B cell (primary cell): ENCODE measurements at regions not wholly inside any gene's neighbourhood (a gene's known extent, or its start where the extent isn't known, plus 50 kb on each side); places are given as distances from the start of the nearest gene placed in this dataset.

Experiments used
- ATAC-seq: fragments of 200-7000 bp; cut with Tn5 transposase; one replicate; pipeline ENCODE4 v1.10.0; 2021; ENCODE audit warnings: low read depth, mild to moderate bottlenecking, moderate number of reproducible peaks, moderate library complexity
- CTCF ChIA-PET: fragments of 350-600 bp; sonication (Branson Sonifier 250); formaldehyde crosslinking; loops from one replicate; lab custom pipeline; 2021; ENCODE audit warnings: antibody characterized with exemption, inconsistent platforms; lab: Charles Lee
- POLR2A ChIA-PET: fragments of 350-600 bp; sonication (Branson Sonifier 250); formaldehyde crosslinking; loops from one replicate; lab custom pipeline; 2021; ENCODE audit warnings: antibody characterized with exemption; lab: Charles Lee
- DNase-seq: peaks from one replicate; pipeline ENCODE4 v3.0.0; 2013
- H2AFZ ChIP-seq: 2 replicates; pipeline ENCODE4 v1.6.1; 2012; ENCODE audit warnings: mild to moderate bottlenecking, low read depth, low read length; ENCODE audit not compliant: insufficient read depth, poor library complexity, severe bottlenecking
- H3K27ac ChIP-seq, 2 donors: 1 replicate in 1 of 2; 2 replicates in 1 of 2; pipeline ENCODE4 v1.5.1; 2012 to 2013; ENCODE audit warnings: low read length in 2 of 2, mild to moderate bottlenecking in 2 of 2, moderate library complexity in 1 of 2
- H3K27me3 ChIP-seq, 4 experiments: fragments of 200-600 bp in 1 of 4; sonication (generic) in 1 of 4; replicated peaks in 1 of 4; 1 replicate in 2 of 4; 2 replicates in 2 of 4; pipeline versions ENCODE4 v1.6.1 to v1.7.0; 2013 to 2016; ENCODE audit warnings: low read length in 3 of 4, mild to moderate bottlenecking in 2 of 4, mixed read lengths in 1 of 4, moderate library complexity in 1 of 4; ENCODE audit not compliant: insufficient read depth in 4 of 4, control insufficient read depth in 3 of 4; ENCODE audit errors: control extremely low read depth in 1 of 4
- H3K36me3 ChIP-seq, 2 experiments: replicated peaks in 1 of 2; 1 replicate in 1 of 2; 2 replicates in 1 of 2; pipeline versions ENCODE4 v1.6.1 to v1.7.1; 2013; ENCODE audit warnings: low read length in 1 of 2; ENCODE audit not compliant: insufficient read depth in 2 of 2, control insufficient read depth in 1 of 2; ENCODE audit errors: control extremely low read depth in 1 of 2, extremely low read depth in 1 of 2
- H3K4me1 ChIP-seq, 2 donors: fragments of 200-600 bp in 1 of 2; sonication (generic) in 1 of 2; 1 replicate in 1 of 2; 2 replicates in 1 of 2; pipeline versions ENCODE4 v1.5.1 to v1.6.1; 2013 to 2017; ENCODE audit warnings: low read length in 2 of 2; ENCODE audit not compliant: control insufficient read depth in 2 of 2, insufficient read depth in 2 of 2
- H3K4me2 ChIP-seq: replicated peaks from 2 replicates; pipeline ENCODE3; 2012; ENCODE audit warnings: mild to moderate bottlenecking, low read depth, low read length; ENCODE audit not compliant: poor library complexity, severe bottlenecking
- H3K4me3 ChIP-seq, 5 experiments: fragments of 200-600 bp in 1 of 5; sonication (generic) in 1 of 5; 1 replicate in 3 of 5; 2 replicates in 2 of 5; pipeline versions ENCODE4 v1.5.1 to v1.7.0; 2011 to 2016; ENCODE audit warnings: low read length in 4 of 5, mild to moderate bottlenecking in 4 of 5, low read depth in 2 of 5, control low read depth in 1 of 5, moderate library complexity in 1 of 5; ENCODE audit not compliant: insufficient read depth in 1 of 5; ENCODE audit errors: control extremely low read depth in 1 of 5, extremely low read depth in 1 of 5
- H3K79me2 ChIP-seq: fragments of 200-600 bp; sonication (generic); one replicate; pipeline ENCODE4 v1.6.0; 2016; ENCODE audit warnings: low read length; ENCODE audit not compliant: control insufficient read depth, insufficient read depth
- H3K9ac ChIP-seq: fragments of 200-600 bp; sonication (generic); 2 replicates; pipeline ENCODE4 v1.6.1; 2017; ENCODE audit warnings: mild to moderate bottlenecking, low read length, moderate library complexity
- H3K9me3 ChIP-seq, 3 donors: one replicate each; pipeline versions ENCODE4 v1.6.1 to v1.7.1; 2013; ENCODE audit warnings: low read length in 2 of 3; ENCODE audit not compliant: control insufficient read depth in 2 of 3, insufficient read depth in 1 of 3; ENCODE audit errors: control extremely low read depth in 1 of 3
- H4K20me1 ChIP-seq: 2 replicates; pipeline ENCODE4 v1.6.0; 2012; ENCODE audit warnings: mild to moderate bottlenecking, low read length; ENCODE audit not compliant: insufficient read depth, control insufficient read depth, poor library complexity, severe bottlenecking
- H3K27ac Mint-ChIP-seq: one replicate; pipeline ENCODE4 v1.8.0; 2021; ENCODE audit warnings: mixed read lengths
- H3K27me3 Mint-ChIP-seq: one replicate; pipeline ENCODE4 v1.8.0; 2021; ENCODE audit warnings: mixed read lengths
- H3K4me1 Mint-ChIP-seq: one replicate; pipeline ENCODE4 v1.8.0; 2021; ENCODE audit warnings: mixed read lengths
- H3K4me3 Mint-ChIP-seq: one replicate; pipeline ENCODE4 v1.8.0; 2021; ENCODE audit warnings: mixed read lengths
- H3K9me3 Mint-ChIP-seq: one replicate; pipeline ENCODE4 v1.8.0; 2022; ENCODE audit warnings: mixed read lengths; ENCODE audit not compliant: insufficient read depth
- CTCF ChIP-seq: fragments of 200-600 bp; IDR thresholded peaks from one replicate; pipeline ENCODE4 v1.8.0; 2022; ENCODE audit warnings: antibody characterized with exemption, mild to moderate bottlenecking
- EZH2 ChIP-seq: IDR thresholded peaks from 2 replicates; pipeline ENCODE4 v1.6.1; 2012; ENCODE audit warnings: borderline replicate concordance, low read depth, mild to moderate bottlenecking, moderate library complexity, low read length; ENCODE audit not compliant: insufficient read depth, poor library complexity, severe bottlenecking
- WGBS: methylation state at CpG from one replicate; pipeline ENCODE4 v1.1.5; 2013; ENCODE audit warnings: missing lambda C conversion rate; ENCODE audit not compliant: insufficient coverage; 5-methylcytosine and 5-hydroxymethylcytosine counted together
- intact Hi-C: fragments of 100-400 bp; cut with micrococcal nuclease; formaldehyde crosslinking; loops from one replicate; pipeline ENCODE4 v1.10.0; 2022

GRCh38 chr4:14856934-14857235, 145.4 kb upstream of the CPEB2 start:
- DNase-seq (no peak), ATAC-seq (no peak)
- Histone ChIP-seq H3K79me2 (no peaks in the 10 kb centered on the region), H3K27me3 (peaks cover 0 to 3% (median 0%) of the 10 kb centered on the region in 4 experiments), H3K4me1 (no peaks in the 10 kb centered on the region), H3K4me3 (no peak overlapping the region), H4K20me1 (no peaks in the 10 kb centered on the region), H3K9me3 (no peaks in the 10 kb centered on the region), H2AFZ (no peak overlapping the region), H3K36me3 (no peaks in the 10 kb centered on the region), H3K27ac (no peak overlapping the region), H3K4me2 (no peak overlapping the region), H3K9ac (no peak overlapping the region)
- H3K27me3 Mint-ChIP-seq, result peaks cover 6% of the 10 kb centered on the region
- POLR2A ChIA-PET, result no interaction called here
- CTCF ChIA-PET, result no interaction called here
- intact Hi-C loops, result no loop called here
- no peak overlapping the region for H3K27ac Mint-ChIP-seq
- no peak overlapping the region for H3K4me3 Mint-ChIP-seq
- TF ChIP-seq CTCF (no peak), EZH2 (no peak)
- no peaks in the 10 kb centered on the region for H3K9me3 Mint-ChIP-seq
- no peaks in the 10 kb centered on the region for H3K4me1 Mint-ChIP-seq
- WGBS, result 95% methylated on average over 4 of the region's 5 CpGs

GRCh38 chr4:14857475-14857874, 144.8 kb upstream of the CPEB2 start:
- ChIA-PET POLR2A (no interaction called here), CTCF (no interaction called here)
- no peaks in the 10 kb centered on the region for H4K20me1 ChIP-seq
- H3K9me3 ChIP-seq, result no peaks in the 10 kb centered on the region
- Mint-ChIP-seq H3K9me3 (no peaks in the 10 kb centered on the region), H3K4me3 (no peak overlapping the region), H3K27ac (no peak overlapping the region), H3K27me3 (peaks cover 6% of the 10 kb centered on the region), H3K4me1 (no peaks in the 10 kb centered on the region)
- H3K79me2 ChIP-seq, result no peaks in the 10 kb centered on the region
- DNase-seq (no peak), ATAC-seq (no peak)
- no peak overlapping the region for H3K4me2 ChIP-seq
- H2AFZ ChIP-seq, result no peak overlapping the region
- TF ChIP-seq EZH2 (no peak), CTCF (no peak)
- no peak overlapping the region for H3K27ac ChIP-seq
- H3K4me3 ChIP-seq, result no peak overlapping the region
- H3K36me3 ChIP-seq, result no peaks in the 10 kb centered on the region
- no peaks in the 10 kb centered on the region for H3K4me1 ChIP-seq
- intact Hi-C loops, result no loop called here
- H3K9ac ChIP-seq, result no peak overlapping the region
- WGBS, result no CpG with 5 or more reads among the region's 3 CpGs
- peaks cover 0 to 4% (median 2%) of the 10 kb centered on the region in 4 experiments for H3K27me3 ChIP-seq
